ENCODE measurements at regions not wholly inside any gene's neighbourhood (a gene's known extent, or its start where the extent isn't known, plus 50 kb on each side); places are given as distances from the start of the nearest gene placed in this dataset.

DNA sequence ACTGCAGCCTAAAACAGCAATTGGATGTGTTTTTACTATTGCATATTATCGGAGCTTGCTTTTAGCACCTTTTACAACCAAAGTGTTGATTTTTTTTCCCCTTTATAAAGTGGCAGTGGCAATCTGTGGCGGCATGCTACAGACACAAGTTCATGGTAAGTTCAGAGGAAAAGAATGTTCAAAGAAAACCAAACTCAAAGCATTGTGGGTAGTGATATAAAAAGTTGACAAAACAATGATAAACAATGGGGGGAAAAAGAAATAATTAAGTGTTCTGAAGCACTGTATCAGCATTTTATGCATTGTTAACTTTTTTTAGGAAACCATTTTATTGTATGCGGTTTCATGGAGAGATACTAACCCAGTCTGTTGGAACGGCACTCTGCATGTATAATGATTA is 492.0 kb upstream of the SOX5 start (continued):
- TF ChIP-seq, protein P1, sequence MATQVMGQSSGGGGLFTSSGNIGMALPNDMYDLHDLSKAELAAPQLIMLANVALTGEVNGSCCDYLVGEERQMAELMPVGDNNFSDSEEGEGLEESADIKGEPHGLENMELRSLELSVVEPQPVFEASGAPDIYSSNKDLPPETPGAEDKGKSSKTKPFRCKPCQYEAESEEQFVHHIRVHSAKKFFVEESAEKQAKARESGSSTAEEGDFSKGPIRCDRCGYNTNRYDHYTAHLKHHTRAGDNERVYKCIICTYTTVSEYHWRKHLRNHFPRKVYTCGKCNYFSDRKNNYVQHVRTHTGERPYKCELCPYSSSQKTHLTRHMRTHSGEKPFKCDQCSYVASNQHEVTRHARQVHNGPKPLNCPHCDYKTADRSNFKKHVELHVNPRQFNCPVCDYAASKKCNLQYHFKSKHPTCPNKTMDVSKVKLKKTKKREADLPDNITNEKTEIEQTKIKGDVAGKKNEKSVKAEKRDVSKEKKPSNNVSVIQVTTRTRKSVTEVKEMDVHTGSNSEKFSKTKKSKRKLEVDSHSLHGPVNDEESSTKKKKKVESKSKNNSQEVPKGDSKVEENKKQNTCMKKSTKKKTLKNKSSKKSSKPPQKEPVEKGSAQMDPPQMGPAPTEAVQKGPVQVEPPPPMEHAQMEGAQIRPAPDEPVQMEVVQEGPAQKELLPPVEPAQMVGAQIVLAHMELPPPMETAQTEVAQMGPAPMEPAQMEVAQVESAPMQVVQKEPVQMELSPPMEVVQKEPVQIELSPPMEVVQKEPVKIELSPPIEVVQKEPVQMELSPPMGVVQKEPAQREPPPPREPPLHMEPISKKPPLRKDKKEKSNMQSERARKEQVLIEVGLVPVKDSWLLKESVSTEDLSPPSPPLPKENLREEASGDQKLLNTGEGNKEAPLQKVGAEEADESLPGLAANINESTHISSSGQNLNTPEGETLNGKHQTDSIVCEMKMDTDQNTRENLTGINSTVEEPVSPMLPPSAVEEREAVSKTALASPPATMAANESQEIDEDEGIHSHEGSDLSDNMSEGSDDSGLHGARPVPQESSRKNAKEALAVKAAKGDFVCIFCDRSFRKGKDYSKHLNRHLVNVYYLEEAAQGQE (IDR thresholded peaks at IDR 0.05), result no peak
- TF ChIP-seq ZFP36 (IDR thresholded peaks at IDR 0.05; ENCODE audit: borderline replicate concordance, partially characterized antibody) (no peak), NR3C1 (IDR thresholded peaks at IDR 0.05) (no peak), RCOR1 (IDR thresholded peaks at IDR 0.05; ENCODE audit: low read depth, low read length) (no peak), CHD2 (IDR thresholded peaks at IDR 0.05; ENCODE audit: low read length, partially characterized antibody) (no peak), FOSB (CRISPR knock-in tag; IDR thresholded peaks at IDR 0.05) (no peak)

DNA sequence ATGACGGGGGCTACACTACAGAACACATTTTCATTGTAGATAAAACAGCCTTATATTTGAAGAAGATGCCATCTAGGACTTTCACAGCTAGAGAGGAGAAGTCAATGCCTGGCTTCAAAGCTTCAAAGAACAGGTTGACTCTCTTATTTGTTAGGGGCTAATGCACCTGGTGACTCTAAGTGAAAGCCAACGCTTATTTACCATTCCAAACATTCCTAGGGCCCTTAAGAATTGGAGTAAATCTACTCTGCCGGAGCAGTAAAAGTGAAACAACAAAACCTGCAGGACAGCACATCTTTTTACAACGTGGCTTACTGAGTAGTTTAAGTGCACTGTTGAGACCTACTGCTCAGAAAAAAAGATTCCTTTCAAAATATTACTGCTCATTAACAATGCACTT is 487.2 kb upstream of the SOX5 start:
- FAIRE-seq (no peak), DNase-seq (ENCODE audit: low read depth in 1 of 2, low spot score in 1 of 2) (no peak)
- CTCF ChIA-PET, result no interaction called here

DNA sequence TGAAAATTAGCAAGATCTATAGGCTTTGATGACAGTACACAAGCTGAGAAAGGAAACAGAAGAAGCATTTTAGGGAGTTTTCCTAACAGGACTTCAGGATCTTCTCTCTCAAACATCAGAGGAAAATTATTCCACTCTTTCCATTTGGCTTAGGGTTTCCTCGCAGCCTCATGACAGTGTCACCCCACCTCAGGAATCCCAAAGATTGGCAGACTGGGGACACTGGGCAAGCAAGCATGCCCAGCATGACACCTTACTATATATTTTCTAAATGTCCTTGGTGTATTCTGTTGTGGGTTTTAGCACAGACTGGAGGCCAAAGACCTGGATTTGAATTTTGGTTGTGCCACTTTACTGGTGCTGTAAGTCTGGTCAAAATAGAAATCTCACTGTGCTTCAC is 482.4 kb upstream of the SOX5 start:
- Histone ChIP-seq H3K4me1 (no peaks in the 10 kb centered on the region), H3K27ac (no peak overlapping the region), H3K9me3 (no peaks in the 10 kb centered on the region), H3K4me2 (no peak overlapping the region), H3K4me3 (no peak overlapping the region)
- FAIRE-seq (no peak), ATAC-seq (no peak), DNase-seq (ENCODE audit: low read depth in 1 of 2, low spot score in 1 of 2) (no peak)
- WGBS (ENCODE audit: missing lambda C conversion rate), result 0% methylated on average over 1 of the region's 1 CpG
- POLR2A ChIA-PET, result no interaction called here
- CTCF ChIA-PET, result no interaction called here
- TF ChIP-seq RNF2 (IDR thresholded peaks at IDR 0.05; ENCODE audit: borderline replicate concordance, low read depth), result no peak
- TF ChIP-seq, protein P2, sequence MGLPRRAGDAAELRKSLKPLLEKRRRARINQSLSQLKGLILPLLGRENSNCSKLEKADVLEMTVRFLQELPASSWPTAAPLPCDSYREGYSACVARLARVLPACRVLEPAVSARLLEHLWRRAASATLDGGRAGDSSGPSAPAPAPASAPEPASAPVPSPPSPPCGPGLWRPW (IDR thresholded peaks at IDR 0.05), result no peak
- TF ChIP-seq EP300 (IDR thresholded peaks at IDR 0.05), result no peak
- TF ChIP-seq, protein P3, sequence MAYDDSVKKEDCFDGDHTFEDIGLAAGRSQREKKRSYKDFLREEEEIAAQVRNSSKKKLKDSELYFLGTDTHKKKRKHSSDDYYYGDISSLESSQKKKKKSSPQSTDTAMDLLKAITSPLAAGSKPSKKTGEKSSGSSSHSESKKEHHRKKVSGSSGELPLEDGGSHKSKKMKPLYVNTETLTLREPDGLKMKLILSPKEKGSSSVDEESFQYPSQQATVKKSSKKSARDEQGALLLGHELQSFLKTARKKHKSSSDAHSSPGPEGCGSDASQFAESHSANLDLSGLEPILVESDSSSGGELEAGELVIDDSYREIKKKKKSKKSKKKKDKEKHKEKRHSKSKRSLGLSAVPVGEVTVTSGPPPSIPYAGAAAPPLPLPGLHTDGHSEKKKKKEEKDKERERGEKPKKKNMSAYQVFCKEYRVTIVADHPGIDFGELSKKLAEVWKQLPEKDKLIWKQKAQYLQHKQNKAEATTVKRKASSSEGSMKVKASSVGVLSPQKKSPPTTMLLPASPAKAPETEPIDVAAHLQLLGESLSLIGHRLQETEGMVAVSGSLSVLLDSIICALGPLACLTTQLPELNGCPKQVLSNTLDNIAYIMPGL (CRISPR knock-in tag; IDR thresholded peaks at IDR 0.05; ENCODE audit: borderline replicate concordance), result no peak
- no peak for TF ChIP-seq CHD2 (IDR thresholded peaks at IDR 0.05; ENCODE audit: low read length, partially characterized antibody)
- TF ChIP-seq RCOR1 (IDR thresholded peaks at IDR 0.05; ENCODE audit: low read depth, low read length), result no peak
- TF ChIP-seq GATA3 (IDR thresholded peaks at IDR 0.05; ENCODE audit: borderline replicate concordance), result no peak
- TF ChIP-seq, protein P4, sequence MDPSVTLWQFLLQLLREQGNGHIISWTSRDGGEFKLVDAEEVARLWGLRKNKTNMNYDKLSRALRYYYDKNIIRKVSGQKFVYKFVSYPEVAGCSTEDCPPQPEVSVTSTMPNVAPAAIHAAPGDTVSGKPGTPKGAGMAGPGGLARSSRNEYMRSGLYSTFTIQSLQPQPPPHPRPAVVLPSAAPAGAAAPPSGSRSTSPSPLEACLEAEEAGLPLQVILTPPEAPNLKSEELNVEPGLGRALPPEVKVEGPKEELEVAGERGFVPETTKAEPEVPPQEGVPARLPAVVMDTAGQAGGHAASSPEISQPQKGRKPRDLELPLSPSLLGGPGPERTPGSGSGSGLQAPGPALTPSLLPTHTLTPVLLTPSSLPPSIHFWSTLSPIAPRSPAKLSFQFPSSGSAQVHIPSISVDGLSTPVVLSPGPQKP (IDR thresholded peaks at IDR 0.05; ENCODE audit: low read depth, low read length), result no peak
- no peak for TF ChIP-seq RARB (CRISPR knock-in tag; IDR thresholded peaks at IDR 0.05)
- no peak for TF ChIP-seq ZFP36 (IDR thresholded peaks at IDR 0.05; ENCODE audit: borderline replicate concordance, partially characterized antibody)
- TF ChIP-seq, protein P5, sequence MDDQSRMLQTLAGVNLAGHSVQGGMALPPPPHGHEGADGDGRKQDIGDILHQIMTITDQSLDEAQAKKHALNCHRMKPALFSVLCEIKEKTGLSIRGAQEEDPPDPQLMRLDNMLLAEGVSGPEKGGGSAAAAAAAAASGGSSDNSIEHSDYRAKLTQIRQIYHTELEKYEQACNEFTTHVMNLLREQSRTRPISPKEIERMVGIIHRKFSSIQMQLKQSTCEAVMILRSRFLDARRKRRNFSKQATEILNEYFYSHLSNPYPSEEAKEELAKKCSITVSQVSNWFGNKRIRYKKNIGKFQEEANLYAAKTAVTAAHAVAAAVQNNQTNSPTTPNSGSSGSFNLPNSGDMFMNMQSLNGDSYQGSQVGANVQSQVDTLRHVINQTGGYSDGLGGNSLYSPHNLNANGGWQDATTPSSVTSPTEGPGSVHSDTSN (IDR thresholded peaks at IDR 0.05), result no peak

More for the DNA sequence above, 487.2 kb upstream of the SOX5 start:
- Histone ChIP-seq H3K4me1 (no peaks in the 10 kb centered on the region), H3K4me2 (no peak overlapping the region), H3K9me3 (no peaks in the 10 kb centered on the region), H3K27ac (no peak overlapping the region), H3K4me3 (no peak overlapping the region)
- WGBS (ENCODE audit: missing lambda C conversion rate), result 4% methylated on average over 4 of the region's 4 CpGs
- TF ChIP-seq KDM1A (IDR thresholded peaks at IDR 0.05; ENCODE audit: low read depth) (no peak), JUN (IDR thresholded peaks at IDR 0.05) (no peak), PHF8 (IDR thresholded peaks at IDR 0.05; ENCODE audit: borderline replicate concordance, low read depth) (no peak), JUNB (IDR thresholded peaks at IDR 0.05) (no peak), CBX2 (IDR thresholded peaks at IDR 0.05; ENCODE audit: borderline replicate concordance, low read depth) (no peak), EP300 (IDR thresholded peaks at IDR 0.05) (no peak), EHF (CRISPR knock-in tag; IDR thresholded peaks at IDR 0.05) (no peak), FOSB (CRISPR knock-in tag; IDR thresholded peaks at IDR 0.05) (no peak), NPAS2 (CRISPR knock-in tag; IDR thresholded peaks at IDR 0.05; ENCODE audit: borderline replicate concordance) (no peak), POLR2A (IDR thresholded peaks at IDR 0.05; ENCODE audit: low read length) (no peak), EHMT2 (IDR thresholded peaks at IDR 0.05; ENCODE audit: low read depth) (no peak), MAZ (IDR thresholded peaks at IDR 0.05; ENCODE audit: borderline replicate concordance, low read depth, low read length) (no peak), KDM5A (IDR thresholded peaks at IDR 0.05) (no peak), NFE2L2 (conservative IDR thresholded peaks at IDR 0.05; ENCODE audit: low read length) (no peak), FOXS1 (CRISPR knock-in tag; IDR thresholded peaks at IDR 0.05) (no peak), GATA3 (IDR thresholded peaks at IDR 0.05; ENCODE audit: borderline replicate concordance) (no peak), ZFP36 (IDR thresholded peaks at IDR 0.05; ENCODE audit: borderline replicate concordance, partially characterized antibody) (no peak)
- TF ChIP-seq, protein P4 (IDR thresholded peaks at IDR 0.05; ENCODE audit: low read depth, low read length), result no peak
- TF ChIP-seq, protein P6, sequence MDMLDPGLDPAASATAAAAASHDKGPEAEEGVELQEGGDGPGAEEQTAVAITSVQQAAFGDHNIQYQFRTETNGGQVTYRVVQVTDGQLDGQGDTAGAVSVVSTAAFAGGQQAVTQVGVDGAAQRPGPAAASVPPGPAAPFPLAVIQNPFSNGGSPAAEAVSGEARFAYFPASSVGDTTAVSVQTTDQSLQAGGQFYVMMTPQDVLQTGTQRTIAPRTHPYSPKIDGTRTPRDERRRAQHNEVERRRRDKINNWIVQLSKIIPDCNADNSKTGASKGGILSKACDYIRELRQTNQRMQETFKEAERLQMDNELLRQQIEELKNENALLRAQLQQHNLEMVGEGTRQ (IDR thresholded peaks at IDR 0.05), result no peak
- TF ChIP-seq, protein P5 (IDR thresholded peaks at IDR 0.05), result no peak
- POLR2A ChIA-PET, result no interaction called here
- ATAC-seq, result no peak
